Astrocyte of the spinal cord (primary cell): ENCODE measurements at regions not wholly inside any gene's neighbourhood (a gene's known extent, or its start where the extent isn't known, plus 50 kb on each side); places are given as distances from the start of the nearest gene placed in this dataset.
"Not testable (repeated sequence)": the region's sequence is repeated elsewhere in the genome, so short reads cannot be mapped to it uniquely, and the experiment has no call there.

ENCODE experiments used
- DNase-seq: peaks from one replicate; pipeline ENCODE4 v3.0.0; 2011; ENCODE audit warnings: low read depth, low spot score
- H3K4me3 ChIP-seq: 2 replicates; pipeline ENCODE4 v1.5.1; 2011; ENCODE audit warnings: low read depth, mild to moderate bottlenecking, low read length, moderate library complexity
- CTCF ChIP-seq: IDR thresholded peaks from 2 replicates; pipeline ENCODE4 v1.5.1; 2012; ENCODE audit warnings: low read depth, mild to moderate bottlenecking, low read length, inconsistent platforms
- in situ Hi-C: cut with HindIII; loops from 2 replicates; pipeline ENCODE4 v1.10.0; 2017; ENCODE audit warnings: low sequenced_read_pairs

- no peak overlapping the region for H3K4me3 ChIP-seq
- no peak for TF ChIP-seq CTCF
- in situ Hi-C loops, result no loop called here
- no peak for DNase-seq
Observed at GRCh38 chr17:52410781-52411180, 252.3 kb upstream of the CA10 start.

GRCh38 chr17:52409222-52409621, 250.7 kb upstream of the CA10 start:
- in situ Hi-C loops, DNase-seq, H3K4me3 ChIP-seq: not testable (repeated sequence)

- in situ Hi-C loops, result no loop called here
- no peak for DNase-seq
- no peak overlapping the region for H3K4me3 ChIP-seq
- TF ChIP-seq CTCF, result no peak
Observed at GRCh38 chr17:52395308-52395707, 236.8 kb upstream of the CA10 start.

GRCh38 chr17:52390422-52390821, 231.9 kb upstream of the CA10 start:
- DNase-seq, result no peak
- no peak for TF ChIP-seq CTCF
- no peak overlapping the region for H3K4me3 ChIP-seq
- in situ Hi-C loops, result no loop called here

GRCh38 chr17:52389632-52390031, 231.1 kb upstream of the CA10 start:
- H3K4me3 ChIP-seq, result no peak overlapping the region
- no peak for DNase-seq
- no peak for TF ChIP-seq CTCF
- in situ Hi-C loops, result no loop called here

GRCh38 chr17:52388941-52389340, 230.4 kb upstream of the CA10 start:
- in situ Hi-C loops, result no loop called here
- no peak for TF ChIP-seq CTCF
- no peak for DNase-seq
- H3K4me3 ChIP-seq, result no peak overlapping the region

GRCh38 chr17:52384695-52385094, 226.2 kb upstream of the CA10 start:
- in situ Hi-C loops, result no loop called here
- TF ChIP-seq CTCF, result no peak
- DNase-seq, result no peak
- H3K4me3 ChIP-seq, result no peak overlapping the region
